ENCODE measurements at regions not wholly inside any gene's neighbourhood (a gene's known extent, or its start where the extent isn't known, plus 50 kb on each side); places are given as distances from the start of the nearest gene placed in this dataset.

DNA sequence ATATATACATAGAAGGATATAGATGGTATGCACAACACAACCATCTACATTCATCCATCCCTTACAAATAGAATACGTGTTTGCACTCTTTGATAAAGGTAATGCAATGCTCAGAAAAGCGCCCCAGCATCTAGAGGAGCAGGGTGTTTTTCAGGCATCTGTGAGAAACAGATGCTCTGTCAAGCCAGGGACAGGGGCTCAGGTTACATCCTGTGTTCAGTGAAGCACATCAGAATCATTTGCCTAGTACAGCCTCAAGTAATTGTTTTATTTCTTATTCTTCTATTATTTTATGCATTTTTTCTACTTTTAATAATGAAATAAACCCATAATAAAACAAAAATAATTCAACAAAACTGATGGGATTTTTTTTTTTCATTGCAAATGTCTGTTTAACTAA, 50.5 kb upstream of the HIF1A start:
- no peak for TF ChIP-seq EZH2 (IDR thresholded peaks at IDR 0.05; ENCODE audit: insufficient read depth, poor library complexity, severe bottlenecking)
- no peak for TF ChIP-seq EZH2phosphoT487 (IDR thresholded peaks at IDR 0.05; ENCODE audit: insufficient read depth, low read depth)
